ENCODE measurements at regions not wholly inside any gene's neighbourhood (a gene's known extent, or its start where the extent isn't known, plus 50 kb on each side); places are given as distances from the start of the nearest gene placed in this dataset.

GRCh38 chr6:84416043-84416657, 188.7 kb upstream of the CEP162 start:
- ChIA-PET CTCF (no interaction called here), POLR2A (no interaction called here)
- H3K4me3 ChIP-seq (replicated peaks in 1 of 3; ENCODE audit: insufficient read depth in 1 of 3, low read depth in 1 of 3, low read length in 3 of 3), result no peak overlapping the region
- no peaks in the 10 kb centered on the region for H3K4me1 ChIP-seq (ENCODE audit: control insufficient read depth, extremely low read depth, insufficient read depth, low read length)
- no peak for FAIRE-seq
- no peak overlapping the region for H3K9ac ChIP-seq (replicated peaks; ENCODE audit: extremely low read depth, insufficient read depth, low read length)
- no peak overlapping the region for H2AFZ ChIP-seq (ENCODE audit: low read depth, low read length)
- DNase-seq (ENCODE audit: low read depth, low spot score), result no peak
- peaks cover 8 to 16% of the 10 kb centered on the region in 2 experiments for H3K27me3 ChIP-seq (ENCODE audit: control insufficient read depth in 2 of 2, insufficient read depth in 2 of 2, low read length in 2 of 2)
- BruUV-seq (replicated peaks), result no TSS peak
- no peaks in the 10 kb centered on the region for H3K9me1 ChIP-seq (replicated peaks; ENCODE audit: control insufficient read depth, extremely low read depth, insufficient read depth, low read length)
- no peaks in the 10 kb centered on the region for H3K79me2 ChIP-seq (ENCODE audit: control insufficient read depth, insufficient read depth, low read length)
- no peak for TF ChIP-seq MYC (IDR thresholded peaks at IDR 0.05; ENCODE audit: low read depth, low read length)
- TF ChIP-seq POLR2AphosphoS5 (IDR thresholded peaks at IDR 0.05; ENCODE audit: insufficient read depth, low read depth, low read length), result no peak
- no peak for TF ChIP-seq POLR2A (IDR thresholded peaks at IDR 0.05; ENCODE audit: low read depth, low read length)
- no peak for TF ChIP-seq GATA2 (IDR thresholded peaks at IDR 0.05; ENCODE audit: insufficient read depth, insufficient read length, low read depth, low read length)
- no peak for TF ChIP-seq JUN (IDR thresholded peaks at IDR 0.05; ENCODE audit: borderline replicate concordance, insufficient read depth, insufficient read length, low read depth)
- TF ChIP-seq FOS (IDR thresholded peaks at IDR 0.05; ENCODE audit: borderline replicate concordance, insufficient read depth, low read length), result no peak
- TF ChIP-seq MAX (IDR thresholded peaks at IDR 0.05; ENCODE audit: insufficient read depth, insufficient read length), result no peak
- no peak for TF ChIP-seq CTCF (IDR thresholded peaks at IDR 0.05; ENCODE audit: extremely low read depth in 1 of 2, insufficient read depth in 1 of 2, low read depth in 1 of 2, low read length in 2 of 2)
- H4K20me1 ChIP-seq (replicated peaks; ENCODE audit: control insufficient read depth, extremely low read depth, insufficient read depth, low read length), result no peaks in the 10 kb centered on the region
- H3K9me3 ChIP-seq (replicated peaks; ENCODE audit: control insufficient read depth, insufficient read depth, low read length), result no peaks in the 10 kb centered on the region
- dilution Hi-C loops (cut with MboI; ENCODE audit: extremely low pct_ligation_motif_present, low sequenced_read_pairs), result no loop called here
- H3K4me2 ChIP-seq (ENCODE audit: insufficient read depth, low read length), result no peak overlapping the region
- no peaks in the 10 kb centered on the region for H3K36me3 ChIP-seq (ENCODE audit: control insufficient read depth in 2 of 2, extremely low read depth in 1 of 2, insufficient read depth in 2 of 2, low read length in 2 of 2)
- intact Hi-C loops (cut with micrococcal nuclease), result no loop called here
- no peak overlapping the region for H3K27ac ChIP-seq (ENCODE audit: insufficient read depth, low read depth, low read length)
